ENCODE measurements at regions not wholly inside any gene's neighbourhood (a gene's known extent, or its start where the extent isn't known, plus 50 kb on each side); places are given as distances from the start of the nearest gene placed in this dataset.

DNA sequence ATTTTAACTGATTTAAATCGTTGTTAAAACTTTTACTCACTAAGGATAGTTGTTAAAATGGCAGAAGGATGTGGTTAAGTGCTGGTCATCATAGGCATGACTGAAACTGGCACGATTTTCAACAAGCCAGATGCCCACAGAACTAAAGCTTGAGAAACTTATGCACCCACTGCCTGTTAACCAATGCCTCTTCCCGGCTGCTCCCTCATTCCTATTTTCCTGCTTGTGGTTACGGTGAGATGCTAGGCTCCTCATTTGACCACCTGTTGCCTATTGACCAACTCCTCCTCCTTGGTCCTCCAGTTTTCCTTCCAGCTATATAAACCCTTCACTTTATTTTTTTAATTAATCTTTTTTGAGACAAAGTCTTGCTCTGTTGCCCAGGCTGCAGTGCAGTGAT lies 238.7 kb downstream of the TFCP2L1 start:
- intact Hi-C loops (cut with DNase I; ENCODE audit: low total_unique reads): no loop called here
- no peak overlapping the region for H3K4me3 ChIP-seq
- no peaks in the 10 kb centered on the region for H3K9me3 ChIP-seq
- no peak overlapping the region for H3K27ac ChIP-seq
- H3K4me1 ChIP-seq: no peaks in the 10 kb centered on the region
- TF ChIP-seq, protein P1, sequence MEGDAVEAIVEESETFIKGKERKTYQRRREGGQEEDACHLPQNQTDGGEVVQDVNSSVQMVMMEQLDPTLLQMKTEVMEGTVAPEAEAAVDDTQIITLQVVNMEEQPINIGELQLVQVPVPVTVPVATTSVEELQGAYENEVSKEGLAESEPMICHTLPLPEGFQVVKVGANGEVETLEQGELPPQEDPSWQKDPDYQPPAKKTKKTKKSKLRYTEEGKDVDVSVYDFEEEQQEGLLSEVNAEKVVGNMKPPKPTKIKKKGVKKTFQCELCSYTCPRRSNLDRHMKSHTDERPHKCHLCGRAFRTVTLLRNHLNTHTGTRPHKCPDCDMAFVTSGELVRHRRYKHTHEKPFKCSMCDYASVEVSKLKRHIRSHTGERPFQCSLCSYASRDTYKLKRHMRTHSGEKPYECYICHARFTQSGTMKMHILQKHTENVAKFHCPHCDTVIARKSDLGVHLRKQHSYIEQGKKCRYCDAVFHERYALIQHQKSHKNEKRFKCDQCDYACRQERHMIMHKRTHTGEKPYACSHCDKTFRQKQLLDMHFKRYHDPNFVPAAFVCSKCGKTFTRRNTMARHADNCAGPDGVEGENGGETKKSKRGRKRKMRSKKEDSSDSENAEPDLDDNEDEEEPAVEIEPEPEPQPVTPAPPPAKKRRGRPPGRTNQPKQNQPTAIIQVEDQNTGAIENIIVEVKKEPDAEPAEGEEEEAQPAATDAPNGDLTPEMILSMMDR (IDR thresholded peaks at IDR 0.05): no peak
- no peak for TF ChIP-seq POLR2A (IDR thresholded peaks at IDR 0.05)
- no peaks in the 10 kb centered on the region for H3K27me3 ChIP-seq
- no peaks in the 10 kb centered on the region for H3K36me3 ChIP-seq
- no peak for DNase-seq

GRCh38 chr2:121047383-121047782 lies 237.6 kb downstream of the TFCP2L1 start:
- no peak overlapping the region for H3K4me3 ChIP-seq
- H3K27ac ChIP-seq: no peak overlapping the region
- TF ChIP-seq, protein P1 (IDR thresholded peaks at IDR 0.05): no peak
- TF ChIP-seq POLR2A (IDR thresholded peaks at IDR 0.05): no peak
- H3K9me3 ChIP-seq: no peaks in the 10 kb centered on the region
- no peaks in the 10 kb centered on the region for H3K27me3 ChIP-seq
- no peak for DNase-seq
- no peaks in the 10 kb centered on the region for H3K4me1 ChIP-seq
- no peaks in the 10 kb centered on the region for H3K36me3 ChIP-seq
- intact Hi-C loops (cut with DNase I; ENCODE audit: low total_unique reads): no loop called here

DNA sequence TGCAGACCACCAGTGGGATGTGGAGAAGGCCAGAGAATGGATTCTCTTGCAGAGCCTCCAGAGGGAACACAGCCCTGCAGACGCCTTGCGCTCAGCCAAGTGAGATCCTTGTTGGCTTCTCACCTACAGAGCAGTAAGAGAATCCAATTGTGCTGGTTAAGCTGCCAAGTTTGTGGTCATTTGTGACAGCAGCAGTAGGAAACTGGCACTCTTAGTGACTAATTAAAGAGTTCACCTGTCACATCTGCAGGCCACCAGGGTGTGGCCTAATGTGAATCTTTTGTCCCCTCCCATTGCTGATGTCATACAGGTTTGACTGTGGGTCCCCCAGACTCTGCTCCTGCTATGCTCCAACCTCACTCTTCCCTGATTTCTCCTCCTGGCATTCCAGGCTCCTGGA lies 235.9 kb downstream of the TFCP2L1 start:
- H3K4me3 ChIP-seq: no peak overlapping the region
- H3K27me3 ChIP-seq: no peaks in the 10 kb centered on the region
- TF ChIP-seq POLR2A (IDR thresholded peaks at IDR 0.05): no peak
- TF ChIP-seq, protein P1 (IDR thresholded peaks at IDR 0.05): no peak
- no peaks in the 10 kb centered on the region for H3K36me3 ChIP-seq
- no peak for DNase-seq
- H3K4me1 ChIP-seq: no peaks in the 10 kb centered on the region
- H3K27ac ChIP-seq: no peak overlapping the region
- intact Hi-C loops (cut with DNase I; ENCODE audit: low total_unique reads): no loop called here
- no peaks in the 10 kb centered on the region for H3K9me3 ChIP-seq

- no peaks in the 10 kb centered on the region for H3K27me3 ChIP-seq
- TF ChIP-seq, protein P1 (IDR thresholded peaks at IDR 0.05): no peak
- no peak for TF ChIP-seq POLR2A (IDR thresholded peaks at IDR 0.05)
- no peak overlapping the region for H3K4me3 ChIP-seq
- no peaks in the 10 kb centered on the region for H3K36me3 ChIP-seq
- no peaks in the 10 kb centered on the region for H3K4me1 ChIP-seq
- intact Hi-C loops (cut with DNase I; ENCODE audit: low total_unique reads): no loop called here
- H3K27ac ChIP-seq: no peak overlapping the region
- DNase-seq: no peak
- H3K9me3 ChIP-seq: no peaks in the 10 kb centered on the region
Observed at GRCh38 chr2:121049950-121050585, 234.9 kb downstream of the TFCP2L1 start.

GRCh38 chr2:121051311-121051710 lies 233.7 kb downstream of the TFCP2L1 start:
- Histone ChIP-seq H3K9me3 (no peaks in the 10 kb centered on the region), H3K27me3 (no peaks in the 10 kb centered on the region), H3K27ac (no peak overlapping the region), H3K4me3 (no peak overlapping the region), H3K4me1 (no peaks in the 10 kb centered on the region), H3K36me3 (no peaks in the 10 kb centered on the region)
- DNase-seq: no peak
- TF ChIP-seq, protein P1 (IDR thresholded peaks at IDR 0.05): no peak
- TF ChIP-seq POLR2A (IDR thresholded peaks at IDR 0.05): no peak
- intact Hi-C loops (cut with DNase I; ENCODE audit: low total_unique reads): no loop called here
